ENCODE measurements at regions not wholly inside any gene's neighbourhood (a gene's known extent, or its start where the extent isn't known, plus 50 kb on each side); places are given as distances from the start of the nearest gene placed in this dataset.

- DNase-seq, result no peak
These were observed 55.5 kb upstream of the ST6GAL2 start for GRCh38 chr2:106941372-106941993.

- peak; percentile 57 for DNase-seq
These were observed 57.7 kb upstream of the ST6GAL2 start for GRCh38 chr2:106943468-106944200.

GRCh38 chr2:106944215-106944614 lies 58.2 kb upstream of the ST6GAL2 start:
- DNase-seq, result peak; percentile 91

DNA sequence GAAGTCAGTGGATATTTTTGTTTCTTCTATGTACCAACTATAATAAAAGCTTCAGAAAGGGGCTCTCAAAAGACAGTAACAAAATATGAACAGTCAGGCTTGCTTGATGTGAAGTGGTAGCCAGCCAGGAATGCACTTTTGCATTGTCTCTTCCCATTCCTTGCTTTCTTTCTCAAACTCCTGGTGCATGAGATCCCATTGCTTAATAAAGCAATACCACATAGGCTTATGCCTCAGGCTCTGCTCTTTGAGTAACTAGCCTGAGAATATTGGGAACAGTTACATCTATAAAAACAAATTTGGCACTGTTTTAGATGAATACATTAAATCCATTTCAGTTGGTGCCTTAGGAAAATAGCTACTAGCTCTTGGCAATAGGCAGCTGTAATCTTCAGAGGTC lies 62.6 kb upstream of the ST6GAL2 start:
- peak; percentile 43 for DNase-seq

- DNase-seq, result peak; percentile 91
These were observed 67.3 kb upstream of the ST6GAL2 start for GRCh38 chr2:106953236-106953635.

GRCh38 chr2:106953779-106954178 lies 67.8 kb upstream of the ST6GAL2 start:
- no peak for DNase-seq

DNA sequence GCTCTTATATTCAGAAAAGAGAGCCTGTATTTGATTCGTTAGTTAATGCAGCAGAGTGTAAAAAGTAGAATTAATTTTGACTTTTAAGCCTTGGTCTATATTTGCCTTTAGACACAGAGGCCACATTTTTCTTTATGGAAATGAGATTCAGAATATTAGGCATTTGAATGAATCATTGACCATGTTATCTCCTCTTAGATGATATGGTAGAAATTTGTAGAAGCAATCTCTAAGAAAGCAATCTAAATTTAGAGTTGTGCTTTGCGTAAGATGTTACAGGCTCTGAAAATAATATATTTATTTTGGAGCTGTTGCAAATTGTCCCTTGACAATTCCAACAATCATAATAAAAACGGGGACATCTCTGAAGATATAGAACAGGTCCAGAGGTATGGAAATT lies 68.3 kb upstream of the ST6GAL2 start:
- DNase-seq, result peak; percentile 43

DNA sequence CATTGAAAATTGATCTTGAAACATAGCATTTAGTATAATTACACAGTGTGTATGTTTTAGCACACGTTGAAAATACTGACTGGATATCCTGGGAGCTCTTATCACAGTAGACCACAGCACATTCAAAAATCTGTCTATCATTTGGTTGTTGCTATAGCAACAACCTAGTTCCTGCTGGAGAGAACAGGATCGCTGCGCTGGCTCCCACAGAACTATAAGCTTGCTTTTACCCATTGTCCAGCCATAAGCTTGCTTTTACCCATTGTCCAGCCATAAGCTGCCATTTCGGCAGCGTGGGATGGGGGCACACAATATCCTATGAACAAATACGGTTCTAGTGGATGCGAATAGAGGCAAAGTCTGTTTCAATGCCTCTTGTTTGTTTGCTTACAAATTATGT lies 70.4 kb upstream of the ST6GAL2 start:
- peak; percentile 52 for DNase-seq

DNA sequence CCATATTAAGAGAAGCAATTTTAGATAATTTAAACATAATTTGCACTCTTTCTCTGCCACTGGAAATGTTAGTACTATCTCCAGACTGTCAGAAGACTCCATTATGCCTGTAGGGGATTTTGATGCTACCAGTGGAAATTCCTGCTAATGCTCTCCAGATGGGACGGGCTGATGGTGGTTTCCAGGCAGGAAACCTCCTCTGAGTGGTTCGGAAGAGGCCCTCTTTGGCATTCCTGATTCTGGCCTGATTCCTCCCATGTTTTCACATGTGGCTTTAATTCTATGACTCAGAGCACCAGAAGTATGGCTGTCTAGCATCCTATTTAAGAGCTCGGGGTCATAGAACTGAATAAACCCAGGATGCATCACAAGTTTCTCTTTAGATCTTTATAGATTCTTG lies 70.9 kb upstream of the ST6GAL2 start:
- peak; percentile 99 for DNase-seq

- DNase-seq, result peak; percentile 80
These were observed 74.2 kb upstream of the ST6GAL2 start for GRCh38 chr2:106959975-106960682.

- peak; percentile 91 for DNase-seq
These were observed 74.8 kb upstream of the ST6GAL2 start for GRCh38 chr2:106960683-106961161.

GRCh38 chr2:106961328-106961727 lies 75.4 kb upstream of the ST6GAL2 start:
- DNase-seq, result no peak

DNA sequence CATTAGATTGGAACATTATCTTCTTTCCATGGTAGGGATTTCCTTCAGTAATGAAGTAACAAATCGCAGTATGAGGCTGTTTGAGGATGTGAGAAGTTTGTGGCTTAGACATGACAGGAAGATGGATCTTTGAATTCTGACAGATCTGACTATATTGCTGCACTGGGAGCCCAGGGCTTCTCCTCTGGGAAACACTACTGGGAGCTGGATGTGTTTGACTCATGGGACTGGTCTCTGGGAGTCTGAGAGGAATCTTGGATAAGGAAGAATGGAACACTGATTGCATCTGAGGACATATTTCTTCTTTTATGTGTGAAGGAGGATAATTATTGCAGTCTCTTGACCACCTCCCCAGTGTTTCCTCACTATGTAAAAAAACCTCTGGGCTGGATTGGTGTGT lies 77.2 kb upstream of the ST6GAL2 start:
- peak; percentile 84 for DNase-seq

DNA sequence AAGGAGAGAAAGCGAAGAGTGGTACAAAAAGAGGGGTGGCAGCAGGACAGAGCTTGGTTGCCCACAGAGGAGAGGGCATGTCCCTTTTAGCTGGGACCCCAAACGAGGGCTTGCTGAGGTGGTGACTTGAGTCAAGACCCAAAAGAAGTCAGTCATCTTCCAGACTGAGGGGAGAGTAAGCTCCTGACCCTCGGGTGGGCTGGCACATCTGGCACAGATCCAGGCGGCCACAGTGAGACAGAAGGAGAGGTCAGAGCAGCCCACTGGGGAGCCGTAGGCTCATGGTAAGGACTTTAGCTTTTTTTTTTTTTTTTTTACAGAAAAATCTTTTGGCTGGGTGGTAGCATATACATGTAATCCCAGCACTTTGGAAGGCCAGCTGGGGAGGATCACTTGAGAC lies 77.9 kb upstream of the ST6GAL2 start:
- DNase-seq, result no peak

GRCh38 chr2:106965611-106966010 lies 79.6 kb upstream of the ST6GAL2 start:
- DNase-seq, result peak; percentile 72

DNA sequence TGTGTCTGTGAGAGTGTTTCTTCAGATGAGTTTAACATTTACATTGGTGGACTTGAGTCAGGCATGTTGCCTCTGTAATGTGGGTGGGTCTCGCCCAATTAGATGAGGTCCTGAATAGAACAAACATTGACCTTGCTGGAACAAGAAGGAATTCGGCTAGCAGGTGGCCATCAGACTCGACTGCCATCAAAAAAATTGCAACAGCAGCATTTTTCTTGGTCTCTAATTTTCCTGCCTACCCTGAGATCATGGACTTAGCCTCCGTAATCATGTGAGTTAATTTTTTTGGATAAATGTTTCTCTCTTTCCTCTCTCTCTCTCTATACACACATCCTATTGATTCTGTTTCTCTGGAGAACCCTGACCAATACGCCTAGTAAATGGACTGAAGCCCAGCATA lies 83.8 kb upstream of the ST6GAL2 start:
- no peak for DNase-seq

- DNase-seq, result peak; percentile 91
These were observed 84.7 kb upstream of the ST6GAL2 start for GRCh38 chr2:106970471-106971261.

- DNase-seq, result peak; percentile 81
These were observed 86.8 kb upstream of the ST6GAL2 start for GRCh38 chr2:106972782-106973181.

DNA sequence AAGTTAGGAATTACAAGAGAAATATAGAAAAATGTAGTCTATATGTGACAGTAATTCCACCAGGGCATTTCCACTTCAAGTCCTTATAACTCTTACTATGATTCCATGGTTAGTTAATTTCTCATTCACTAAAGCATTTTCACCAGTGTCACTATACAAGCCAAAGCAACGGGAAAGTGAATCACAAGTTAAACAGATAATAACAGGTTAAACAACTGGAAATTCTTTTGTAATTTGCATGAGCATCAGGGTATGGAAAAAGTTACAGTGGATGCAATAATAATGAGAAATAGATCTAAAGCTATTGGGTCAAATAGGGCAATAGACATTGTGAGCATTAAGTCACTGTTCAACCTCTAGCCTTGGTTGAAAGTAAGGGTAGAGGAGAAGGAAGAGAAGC lies 88.9 kb upstream of the ST6GAL2 start:
- DNase-seq, result no peak

- DNase-seq, result no peak
These were observed 89.7 kb upstream of the ST6GAL2 start for GRCh38 chr2:106975641-106976040.

GRCh38 chr2:106976548-106976947 lies 90.6 kb upstream of the ST6GAL2 start:
- DNase-seq, result no peak

- peak; percentile 76 for DNase-seq
These were observed 91.8 kb upstream of the ST6GAL2 start for GRCh38 chr2:106977717-106978116.

GRCh38 chr2:106978647-106979046 lies 92.7 kb upstream of the ST6GAL2 start:
- DNase-seq, result no peak
